Tibial nerve (tissue), 4 donors: ENCODE measurements at regions not wholly inside any gene's neighbourhood (a gene's known extent, or its start where the extent isn't known, plus 50 kb on each side); places are given as distances from the start of the nearest gene placed in this dataset.
"Not testable (repeated sequence)": the region's sequence is repeated elsewhere in the genome, so short reads cannot be mapped to it uniquely, and the experiment has no call there.

Experiments used
- EP300 ChIP-seq, 2 donors: sonication (generic); formaldehyde crosslinking; IDR thresholded peaks; one replicate each; pipeline ENCODE4 v1.6.1; 2017; ENCODE audit warnings: antibody characterized with exemption in 2 of 2, mild to moderate bottlenecking in 1 of 2
- TF ChIP-seq, protein P1 (sequence below), 5 experiments: fragments of 200-600 bp in 3 of 5; fragments of 450-650 bp in 2 of 5; sonication (generic) in 3 of 5; IDR thresholded peaks; one replicate each; pipeline ENCODE4 v1.5.1; 2016 to 2019; ENCODE audit warnings: antibody characterized with exemption in 5 of 5, mild to moderate bottlenecking in 3 of 5, moderate library complexity in 2 of 5

- TF ChIP-seq EP300 (IDR thresholded peaks at IDR 0.05): not testable (repeated sequence)
- TF ChIP-seq, protein P1, sequence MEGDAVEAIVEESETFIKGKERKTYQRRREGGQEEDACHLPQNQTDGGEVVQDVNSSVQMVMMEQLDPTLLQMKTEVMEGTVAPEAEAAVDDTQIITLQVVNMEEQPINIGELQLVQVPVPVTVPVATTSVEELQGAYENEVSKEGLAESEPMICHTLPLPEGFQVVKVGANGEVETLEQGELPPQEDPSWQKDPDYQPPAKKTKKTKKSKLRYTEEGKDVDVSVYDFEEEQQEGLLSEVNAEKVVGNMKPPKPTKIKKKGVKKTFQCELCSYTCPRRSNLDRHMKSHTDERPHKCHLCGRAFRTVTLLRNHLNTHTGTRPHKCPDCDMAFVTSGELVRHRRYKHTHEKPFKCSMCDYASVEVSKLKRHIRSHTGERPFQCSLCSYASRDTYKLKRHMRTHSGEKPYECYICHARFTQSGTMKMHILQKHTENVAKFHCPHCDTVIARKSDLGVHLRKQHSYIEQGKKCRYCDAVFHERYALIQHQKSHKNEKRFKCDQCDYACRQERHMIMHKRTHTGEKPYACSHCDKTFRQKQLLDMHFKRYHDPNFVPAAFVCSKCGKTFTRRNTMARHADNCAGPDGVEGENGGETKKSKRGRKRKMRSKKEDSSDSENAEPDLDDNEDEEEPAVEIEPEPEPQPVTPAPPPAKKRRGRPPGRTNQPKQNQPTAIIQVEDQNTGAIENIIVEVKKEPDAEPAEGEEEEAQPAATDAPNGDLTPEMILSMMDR (IDR thresholded peaks at IDR 0.05): not testable (repeated sequence)
These were observed 104.3 kb downstream of the HFE start for GRCh38 chr6:26191512-26191911.
